HG03521 (cell line): ENCODE measurements at regions not wholly inside any gene's neighbourhood (a gene's known extent, or its start where the extent isn't known, plus 50 kb on each side); places are given as distances from the start of the nearest gene placed in this dataset.
"Not testable (repeated sequence)": the region's sequence is repeated elsewhere in the genome, so short reads cannot be mapped to it uniquely, and the experiment has no call there.

Experiments
- ATAC-seq: cut with Tn5 transposase; IDR thresholded peaks from one replicate; pipeline ENCODE4 v1.9.1; 2021; ENCODE audit warnings: mild to moderate bottlenecking, moderate library complexity; ENCODE audit not compliant: unreplicated experiment

DNA sequence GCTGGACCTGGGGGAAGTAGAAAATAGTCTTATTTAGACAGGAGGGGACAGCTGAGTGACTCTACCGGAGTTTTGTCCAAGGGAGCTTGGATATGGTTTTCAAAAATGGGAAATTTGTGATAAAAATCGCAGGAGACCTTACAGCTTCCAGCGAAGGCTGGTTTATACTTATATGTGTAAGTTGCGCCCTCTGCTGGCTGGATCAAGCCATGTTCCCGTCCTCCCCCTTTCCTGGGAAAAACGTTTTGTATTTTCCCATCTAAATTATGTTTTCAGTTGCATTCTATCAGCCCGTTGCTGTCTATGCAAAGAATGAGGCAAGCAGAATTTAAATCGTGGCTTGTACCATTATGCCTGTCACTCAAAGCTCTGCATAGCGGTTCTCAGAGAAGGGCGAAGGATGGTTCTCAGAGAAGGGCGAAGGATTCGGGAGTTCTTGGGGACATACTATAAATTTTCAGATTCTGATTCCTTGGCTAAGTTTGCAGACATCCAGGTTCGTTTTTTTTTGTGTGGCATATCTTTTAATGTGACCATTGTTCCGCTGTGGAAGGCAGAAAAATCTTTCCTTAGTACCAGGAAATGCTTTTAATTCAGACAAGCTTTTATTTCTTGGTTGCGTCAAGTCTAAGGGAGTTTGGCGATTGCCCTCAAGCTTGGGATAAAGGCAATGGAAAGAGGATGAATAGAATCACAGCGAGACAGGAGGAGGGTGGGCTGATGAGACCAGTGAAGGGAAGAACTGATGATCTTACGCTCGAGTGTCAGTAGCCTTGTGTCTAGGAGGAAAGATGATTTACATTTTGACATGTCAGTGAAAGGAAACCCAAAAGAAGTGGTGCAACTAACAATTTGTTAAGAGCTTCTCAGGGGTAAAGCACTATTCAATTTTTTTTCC, 128.5 kb upstream of the ARX start:
- ATAC-seq = no peak

GRCh38 chrX:25143596-25143995, 127.8 kb upstream of the ARX start:
- no peak for ATAC-seq

DNA sequence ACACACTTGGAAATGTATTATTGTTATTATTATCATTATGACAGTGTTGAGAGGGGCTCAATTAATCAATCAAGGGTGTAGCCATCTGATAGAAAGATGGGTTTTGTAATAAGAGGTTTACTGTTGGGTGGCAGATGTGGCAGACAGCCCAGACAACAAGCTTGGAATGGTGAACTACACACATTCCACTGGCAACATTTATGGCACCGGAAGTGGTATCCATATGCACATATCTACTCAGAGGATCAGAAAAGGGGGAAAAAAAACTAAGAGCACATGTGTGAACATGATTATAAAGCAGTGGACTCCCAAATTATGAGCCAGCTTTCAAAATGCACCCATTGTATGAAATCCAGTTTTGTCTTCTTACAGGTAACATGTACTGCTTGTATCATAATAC, 125.9 kb upstream of the ARX start:
- no peak for ATAC-seq

- no peak for ATAC-seq
These were observed 115.3 kb upstream of the ARX start for GRCh38 chrX:25131055-25131454.

- no peak for ATAC-seq
These were observed 114.9 kb upstream of the ARX start for GRCh38 chrX:25130619-25131018.

DNA sequence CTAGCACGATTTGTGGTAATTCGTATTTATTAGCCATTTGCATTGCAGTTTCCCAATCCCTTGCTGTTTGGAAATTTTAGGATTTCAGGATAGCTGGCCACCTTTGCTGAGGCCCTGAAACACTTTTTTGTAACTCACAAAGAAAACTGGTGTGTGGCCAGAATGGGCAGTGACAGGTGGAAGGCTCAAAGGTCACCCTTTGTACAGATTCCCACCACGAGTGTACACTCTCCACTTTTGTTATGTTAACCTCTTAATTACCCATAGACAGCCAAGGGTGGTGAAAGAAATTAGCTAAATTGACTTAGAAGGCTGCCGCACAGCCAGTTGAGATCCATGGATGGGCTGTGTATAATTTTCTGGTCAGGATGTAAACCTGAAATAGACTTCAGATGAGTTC, 109.7 kb upstream of the ARX start:
- ATAC-seq = no peak

DNA sequence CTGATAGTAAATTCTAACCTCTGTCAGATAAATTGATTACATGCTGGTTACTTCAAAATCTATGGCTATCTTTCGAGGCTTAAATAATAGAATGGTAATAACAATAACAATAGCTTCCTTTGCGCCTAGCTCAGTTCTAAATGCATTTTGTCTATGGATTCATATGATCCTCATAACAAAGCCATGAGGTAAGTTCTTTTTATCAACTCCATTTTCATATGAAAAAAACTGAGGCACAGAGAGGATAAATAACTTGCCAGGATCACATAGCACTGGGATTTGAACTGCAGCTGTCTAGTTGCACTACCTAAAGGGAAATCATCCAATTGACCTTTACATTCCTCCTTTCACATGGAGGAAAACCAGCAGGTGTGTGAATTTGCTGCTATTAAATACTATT, 108.6 kb upstream of the ARX start:
- ATAC-seq = no peak

GRCh38 chrX:25112156-25112555, 96.4 kb upstream of the ARX start:
- ATAC-seq = no peak

- no peak for ATAC-seq
These were observed 92.7 kb upstream of the ARX start for GRCh38 chrX:25108481-25108880.

DNA sequence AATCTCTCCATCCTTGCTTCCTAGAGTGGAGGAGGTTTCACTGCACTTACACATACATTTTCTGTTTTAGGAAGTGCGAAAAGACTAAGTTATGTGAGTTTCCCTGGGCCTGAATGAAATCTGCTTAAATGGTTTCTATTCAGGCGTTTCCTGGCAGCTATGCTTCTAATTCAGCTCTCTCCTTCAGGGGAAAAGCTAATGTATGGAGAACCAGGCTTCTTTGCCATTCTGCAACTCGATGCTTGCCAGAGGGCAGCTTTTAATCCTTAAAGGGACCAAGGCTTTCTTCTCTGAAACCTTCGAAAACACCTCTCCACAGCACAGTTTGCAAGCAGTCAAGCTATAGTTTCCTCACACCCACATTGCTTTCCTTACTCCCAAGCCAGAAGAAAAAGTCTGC, 89.5 kb upstream of the ARX start:
- no peak for ATAC-seq

GRCh38 chrX:25096522-25097045, 80.8 kb upstream of the ARX start:
- no peak for ATAC-seq

- ATAC-seq = not testable (repeated sequence)
These were observed 75.4 kb upstream of the ARX start for GRCh38 chrX:25091152-25091551.

GRCh38 chrX:25084446-25084845, 68.7 kb upstream of the ARX start:
- no peak for ATAC-seq

DNA sequence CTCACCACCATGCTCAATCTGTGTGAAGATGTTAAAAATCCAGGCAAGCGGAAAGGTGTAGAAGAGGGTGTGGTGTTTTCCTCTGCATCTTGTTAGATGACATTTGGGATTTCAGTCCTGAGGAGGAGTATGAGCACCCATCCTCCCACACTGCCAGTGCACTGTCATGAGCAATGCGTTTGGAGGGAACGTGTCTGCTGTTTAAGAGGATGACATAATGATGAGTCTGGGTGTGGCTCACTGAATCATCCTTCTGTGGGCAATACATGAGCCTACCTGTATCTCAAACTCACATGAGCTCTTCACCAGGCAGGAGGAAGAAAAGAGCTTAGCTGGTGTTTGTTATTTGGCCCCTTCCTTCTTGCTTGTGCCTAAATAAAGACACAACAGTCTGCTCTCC, 67.9 kb upstream of the ARX start:
- no peak for ATAC-seq

GRCh38 chrX:25079020-25079419, 63.3 kb upstream of the ARX start:
- no peak for ATAC-seq

GRCh38 chrX:25076941-25077500, 61.3 kb upstream of the ARX start:
- no peak for ATAC-seq

- ATAC-seq = no peak
These were observed 56.5 kb upstream of the ARX start for GRCh38 chrX:25072247-25072646.

DNA sequence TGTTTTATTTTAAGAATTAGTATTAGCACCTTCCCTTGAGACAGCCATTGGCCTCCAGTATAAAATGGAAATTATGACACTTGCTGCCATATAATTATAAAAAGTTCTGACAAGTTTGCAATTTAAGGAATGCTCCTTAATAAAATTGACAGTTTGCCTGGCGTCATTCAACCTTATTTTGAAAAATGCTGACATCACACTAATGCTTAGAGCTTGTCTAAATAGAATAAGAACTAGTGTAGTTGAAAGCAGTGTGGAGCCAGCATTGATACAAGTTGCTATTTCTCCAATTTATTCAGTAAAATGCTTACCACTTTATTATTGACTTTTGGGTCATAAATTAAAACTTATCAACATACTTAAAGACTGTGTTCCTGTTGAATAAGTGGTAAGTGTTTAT, 54.3 kb upstream of the ARX start:
- ATAC-seq = no peak

DNA sequence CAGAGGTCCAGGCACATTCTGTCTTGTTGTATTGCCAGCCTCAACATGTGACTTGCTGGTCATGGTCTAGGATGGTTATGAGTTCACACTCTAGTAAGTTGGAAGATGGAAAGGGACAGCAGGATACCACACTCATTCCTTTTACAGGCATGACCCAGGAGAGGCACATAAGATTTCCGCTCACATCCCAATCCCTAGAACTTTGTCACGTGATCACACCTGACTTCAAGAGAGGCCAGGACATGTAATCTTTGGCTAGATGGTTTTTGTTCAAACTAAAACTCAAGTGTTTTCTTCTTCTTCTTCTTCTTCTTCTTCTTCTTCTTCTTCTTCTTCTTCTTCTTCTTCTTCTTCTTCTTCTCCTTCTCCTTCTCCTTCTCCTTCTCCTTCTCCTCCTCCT, 53.4 kb upstream of the ARX start:
- no peak for ATAC-seq

DNA sequence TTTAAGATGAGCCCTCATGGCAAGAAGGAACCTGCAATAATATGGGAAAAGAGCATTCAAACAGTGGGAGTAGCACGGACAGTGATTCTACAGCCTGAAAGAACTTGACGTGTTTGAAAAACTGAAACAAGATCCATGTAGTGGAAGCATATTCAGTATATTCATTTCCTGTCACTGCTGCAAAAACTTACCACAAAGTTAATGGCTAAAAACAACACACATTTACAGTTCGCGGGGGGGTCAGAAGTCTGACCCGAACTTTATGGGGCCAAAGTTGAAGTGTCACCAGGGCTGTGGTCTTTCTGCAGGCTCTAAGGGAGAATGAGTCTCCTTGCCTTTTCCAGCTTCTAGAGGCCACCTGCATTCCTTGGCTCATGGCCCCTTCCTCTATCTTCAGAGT, 52.6 kb upstream of the ARX start:
- ATAC-seq = no peak

DNA sequence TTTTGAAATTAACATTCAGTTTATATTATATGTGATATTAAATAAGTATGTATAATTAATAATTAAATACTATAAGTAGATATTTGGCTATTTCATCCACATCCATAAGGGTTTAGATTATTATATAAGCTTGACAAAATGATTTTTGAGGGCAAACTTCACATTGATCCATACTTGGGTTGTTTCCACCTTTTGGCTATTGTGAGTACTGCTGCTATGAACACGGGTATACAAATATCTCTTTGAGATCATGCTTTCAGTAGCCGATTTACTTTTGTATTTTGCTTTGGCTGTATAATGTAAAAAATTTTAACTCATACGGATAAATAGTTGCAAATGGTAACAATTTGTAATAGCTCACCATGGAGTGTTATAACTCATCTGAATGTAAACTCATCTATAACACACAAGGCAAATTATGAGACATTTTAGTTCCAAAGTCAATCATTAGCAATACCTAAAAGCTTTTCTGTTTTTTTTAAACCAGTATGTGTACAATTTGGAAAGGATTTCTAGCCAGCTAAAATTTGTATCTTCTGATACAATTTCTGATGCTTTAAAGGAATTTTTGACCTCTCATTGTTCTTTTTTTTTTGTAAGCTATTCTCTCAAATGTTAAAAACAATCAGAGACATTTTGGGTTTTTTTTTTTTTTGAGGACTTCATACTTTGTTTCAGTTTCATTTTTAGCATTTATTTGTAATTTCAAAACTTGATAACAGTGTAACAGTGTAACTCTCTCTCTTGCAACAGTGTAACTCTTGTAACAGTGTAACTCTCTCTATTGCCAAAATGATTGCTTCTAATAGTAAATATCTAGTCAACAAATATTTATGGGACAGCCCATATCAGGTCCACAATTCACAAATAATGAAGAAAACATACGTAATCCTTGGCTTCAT, 51.8 kb upstream of the ARX start:
- ATAC-seq = no peak
